ENCODE measurements at regions not wholly inside any gene's neighbourhood (a gene's known extent, or its start where the extent isn't known, plus 50 kb on each side); places are given as distances from the start of the nearest gene placed in this dataset.

GRCh38 chr6:148682252-148682651 is 64.6 kb upstream of the UST start:
- no peak overlapping the region for H3K4me3 ChIP-seq (ENCODE audit: low read depth, low read length)
- TF ChIP-seq CTCF (IDR thresholded peaks at IDR 0.05; ENCODE audit: low read depth, low read length, missing control alignments), result no peak
- in situ Hi-C loops (cut with HindIII; ENCODE audit: low sequenced_read_pairs), result no loop called here
- DNase-seq (ENCODE audit: low read depth), result no peak

GRCh38 chr6:148682990-148683389 is 63.8 kb upstream of the UST start:
- H3K4me3 ChIP-seq (ENCODE audit: low read depth, low read length), result no peak overlapping the region
- DNase-seq (ENCODE audit: low read depth), result no peak
- in situ Hi-C loops (cut with HindIII; ENCODE audit: low sequenced_read_pairs), result no loop called here
- no peak for TF ChIP-seq CTCF (IDR thresholded peaks at IDR 0.05; ENCODE audit: low read depth, low read length, missing control alignments)

GRCh38 chr6:148689168-148689567 is 57.7 kb upstream of the UST start:
- no peak for DNase-seq (ENCODE audit: low read depth)
- no peak for TF ChIP-seq CTCF (IDR thresholded peaks at IDR 0.05; ENCODE audit: low read depth, low read length, missing control alignments)
- in situ Hi-C loops (cut with HindIII; ENCODE audit: low sequenced_read_pairs), result no loop called here
- no peak overlapping the region for H3K4me3 ChIP-seq (ENCODE audit: low read depth, low read length)

GRCh38 chr6:148693882-148694484 is 52.8 kb upstream of the UST start:
- no peak for DNase-seq (ENCODE audit: low read depth)
- in situ Hi-C loops (cut with HindIII; ENCODE audit: low sequenced_read_pairs), result no loop called here
- TF ChIP-seq CTCF (IDR thresholded peaks at IDR 0.05; ENCODE audit: low read depth, low read length, missing control alignments), result no peak
- no peak overlapping the region for H3K4me3 ChIP-seq (ENCODE audit: low read depth, low read length)

Measured in astrocyte of the cerebellum (primary cell).